SIG-M5 treated with dmso at 0.1 percent for 504 hours (cell line): ENCODE measurements at regions not wholly inside any gene's neighbourhood (a gene's known extent, or its start where the extent isn't known, plus 50 kb on each side); places are given as distances from the start of the nearest gene placed in this dataset.

ENCODE experiments used
- DNase-seq: peaks from one replicate; lab custom pipeline; 2025; ENCODE audit not compliant: unreplicated experiment; lab: John Stamatoyannopoulos, UW

DNA sequence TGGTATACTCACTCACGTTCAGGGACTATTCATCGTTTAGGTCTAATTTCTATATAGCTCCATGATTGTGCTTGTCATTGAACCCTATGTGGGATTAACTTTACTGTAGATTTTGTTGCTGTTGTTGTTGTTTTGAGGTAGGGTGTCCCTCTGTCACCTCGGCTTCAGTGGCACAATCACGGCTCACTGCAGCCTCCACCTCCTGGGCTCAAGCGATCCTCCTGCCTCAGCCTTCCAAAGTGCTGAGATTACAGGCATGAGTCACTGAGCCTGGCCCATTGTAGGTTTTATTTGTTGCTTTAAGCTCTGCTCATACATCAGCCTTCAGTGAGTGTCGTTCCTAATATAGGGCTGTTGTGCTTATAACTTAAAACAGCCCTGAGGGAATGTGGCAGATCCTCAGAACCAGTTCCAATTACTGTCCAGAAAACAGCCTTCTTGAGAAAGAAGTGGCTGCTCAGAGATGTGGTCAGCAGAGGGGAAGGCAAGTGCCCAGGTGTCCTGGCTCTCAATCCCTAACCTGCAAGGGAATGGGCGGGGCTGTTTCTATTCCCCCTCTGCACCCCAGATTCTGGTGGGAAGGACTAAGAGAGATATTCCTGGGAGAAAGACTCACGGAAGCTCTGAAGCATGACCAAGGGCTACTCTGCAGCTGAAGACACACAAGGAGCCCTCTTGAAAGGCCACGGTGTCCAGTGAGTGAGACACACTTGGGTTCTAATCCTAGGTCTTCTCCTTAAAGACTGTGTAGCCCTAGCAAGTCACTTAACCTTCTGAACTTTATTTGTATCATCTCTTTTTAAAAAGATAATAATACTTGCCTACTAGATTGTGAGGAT lies 79.6 kb upstream of the LCLAT1 start:
- DNase-seq, result no peak

DNA sequence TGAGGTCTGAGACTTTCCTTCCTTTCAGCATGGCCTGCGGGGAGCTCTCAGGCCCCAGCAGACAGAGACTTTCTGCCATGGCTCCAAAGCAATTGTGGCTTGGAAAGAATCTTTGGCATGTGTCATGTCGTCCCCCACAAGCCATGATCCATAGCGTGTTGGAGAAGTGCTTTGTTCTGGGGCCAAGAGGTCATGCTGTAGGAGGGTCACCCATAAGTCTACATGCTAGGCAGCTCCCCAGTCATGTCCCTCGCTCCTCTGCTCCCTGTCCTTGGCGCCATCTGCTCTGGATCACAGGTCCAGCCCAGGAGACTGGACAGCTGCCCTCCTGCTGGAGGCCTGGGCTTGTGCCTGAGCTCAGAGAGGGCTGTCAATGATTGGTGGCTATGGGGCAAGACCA lies 78.8 kb upstream of the LCLAT1 start:
- no peak for DNase-seq

DNA sequence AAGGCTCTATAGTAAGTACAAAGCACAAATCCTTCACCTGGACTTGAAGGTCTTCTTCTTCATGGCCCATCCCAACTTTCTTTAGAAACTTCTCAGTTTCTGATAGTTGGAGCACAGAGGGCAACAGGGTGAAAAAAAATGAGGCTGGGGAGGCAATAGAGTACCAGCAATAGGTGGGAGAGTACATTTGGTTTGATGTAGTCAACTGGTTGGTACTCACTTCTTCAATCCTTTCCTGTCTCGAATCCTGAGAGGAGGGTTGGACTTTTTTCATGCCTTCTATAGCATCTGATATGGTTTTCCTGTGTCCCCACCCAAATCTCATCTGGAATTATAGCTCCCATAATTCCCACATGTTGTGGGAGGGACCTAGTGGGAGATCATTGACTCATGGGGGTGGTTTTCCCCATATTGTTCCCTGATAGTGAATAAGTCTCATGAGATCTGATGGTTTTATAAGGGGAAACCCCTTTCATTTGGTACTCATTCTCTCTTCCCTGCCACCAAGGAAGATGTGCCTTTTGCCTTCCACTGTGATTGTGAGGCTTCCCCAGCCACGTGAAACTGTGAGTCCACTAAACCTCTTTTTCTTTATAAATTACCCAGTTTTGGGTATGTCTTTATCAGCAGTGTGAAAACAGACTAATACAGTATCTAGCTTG lies 75.9 kb upstream of the LCLAT1 start:
- no peak for DNase-seq

DNA sequence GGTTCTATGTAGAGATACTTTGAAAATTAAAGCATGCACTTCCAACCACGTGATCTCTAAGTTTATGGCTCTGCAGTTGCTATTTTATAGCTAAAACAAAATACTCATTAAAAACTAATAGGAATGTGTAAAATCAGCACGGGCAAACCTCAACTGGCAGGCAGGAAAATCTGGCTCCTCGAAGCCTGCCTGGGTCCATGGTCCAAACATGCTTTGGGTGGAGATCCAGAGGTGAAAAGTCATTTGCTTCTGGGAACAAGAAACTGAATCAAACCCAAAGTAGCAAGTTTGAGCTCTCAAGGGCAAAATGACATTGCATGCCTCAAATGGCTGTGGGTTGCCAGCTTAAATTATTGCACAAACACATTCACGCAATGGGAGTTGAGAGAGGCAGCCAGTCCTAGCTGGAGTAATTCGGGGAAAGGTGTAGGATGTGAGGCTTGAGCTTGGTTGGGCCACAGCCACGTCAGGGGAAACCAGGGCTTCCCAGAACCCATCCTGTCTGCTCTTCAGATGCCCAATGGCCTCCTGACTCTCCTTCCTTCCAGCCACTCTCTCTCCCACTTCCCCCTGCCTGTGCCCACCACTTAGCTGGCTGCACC lies 75.2 kb upstream of the LCLAT1 start:
- no peak for DNase-seq

DNA sequence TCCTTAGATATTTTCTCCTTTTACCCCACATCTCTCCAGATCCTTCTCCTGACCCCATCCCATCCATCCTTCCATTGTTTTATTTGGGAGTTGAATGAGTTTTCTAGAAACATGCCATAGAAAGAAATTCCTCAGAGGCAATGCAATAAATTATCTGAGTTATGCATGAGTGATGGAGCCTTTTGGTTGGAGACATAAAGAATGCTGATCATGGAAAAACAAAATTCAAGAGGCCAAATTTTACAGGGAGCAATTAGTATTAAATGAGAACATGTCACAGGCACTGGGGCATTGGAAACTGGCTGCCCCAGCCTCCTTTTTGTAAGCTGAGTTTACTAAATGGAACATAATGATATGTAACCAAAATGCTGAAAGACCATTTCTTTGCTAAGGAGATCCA lies 74.2 kb upstream of the LCLAT1 start:
- no peak for DNase-seq

DNA sequence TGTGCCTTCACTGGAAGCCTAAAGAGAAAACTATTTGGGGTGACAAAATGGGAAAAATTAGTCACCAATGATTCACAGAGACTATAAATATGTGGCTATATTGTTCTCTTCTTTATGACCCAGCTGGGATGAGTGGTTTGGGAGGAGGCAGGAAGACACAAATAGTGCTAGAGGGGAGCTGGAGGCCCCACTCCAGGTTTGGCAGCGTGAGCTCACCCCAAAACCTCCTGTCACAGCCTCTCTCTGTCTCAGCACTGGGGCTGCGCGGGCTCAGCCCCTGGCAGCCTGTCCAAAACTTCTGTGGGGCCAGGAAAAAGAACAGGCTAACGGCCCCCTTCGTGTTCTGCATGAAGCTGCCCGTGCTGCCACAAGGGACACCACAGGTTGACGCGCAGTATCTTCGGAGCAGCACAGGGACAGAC lies 73.2 kb upstream of the LCLAT1 start:
- DNase-seq, result no peak

DNA sequence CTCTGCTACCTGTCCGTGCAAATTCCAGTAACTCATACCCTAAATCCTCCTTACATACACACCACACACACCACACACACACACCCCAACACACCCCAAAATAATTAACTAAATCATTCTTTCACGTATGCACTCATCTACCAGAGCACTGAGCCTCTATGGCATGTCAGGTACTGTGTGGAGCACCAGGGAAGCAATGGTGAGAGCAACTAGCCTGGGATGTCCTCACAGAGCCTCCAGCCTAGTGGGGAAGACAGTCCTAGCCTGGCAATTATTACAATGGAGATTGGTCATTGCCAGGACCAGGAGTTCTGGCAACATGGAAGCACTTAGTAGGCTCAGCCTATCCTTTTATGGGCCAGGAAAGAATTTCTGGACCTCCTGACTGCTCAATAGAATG lies 72.7 kb upstream of the LCLAT1 start:
- DNase-seq, result no peak

DNA sequence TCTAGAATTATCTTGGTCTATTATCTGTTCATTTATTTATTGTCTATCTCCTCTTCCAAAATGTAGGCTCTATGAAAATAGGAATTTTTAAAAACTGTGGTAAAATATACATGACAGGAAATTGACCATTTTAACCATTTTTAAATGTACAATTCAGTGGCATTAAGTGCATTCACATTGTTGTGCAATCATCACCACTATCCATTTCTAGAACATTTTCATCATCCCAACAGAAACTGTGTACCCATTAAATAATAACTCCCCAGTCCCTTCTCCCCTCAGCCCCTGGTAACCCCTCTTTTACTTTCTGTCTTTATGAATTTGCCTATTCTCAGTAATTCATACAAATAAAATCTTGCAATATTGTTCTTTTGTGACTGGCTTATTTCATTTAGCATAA lies 71.1 kb upstream of the LCLAT1 start:
- DNase-seq, result no peak

DNA sequence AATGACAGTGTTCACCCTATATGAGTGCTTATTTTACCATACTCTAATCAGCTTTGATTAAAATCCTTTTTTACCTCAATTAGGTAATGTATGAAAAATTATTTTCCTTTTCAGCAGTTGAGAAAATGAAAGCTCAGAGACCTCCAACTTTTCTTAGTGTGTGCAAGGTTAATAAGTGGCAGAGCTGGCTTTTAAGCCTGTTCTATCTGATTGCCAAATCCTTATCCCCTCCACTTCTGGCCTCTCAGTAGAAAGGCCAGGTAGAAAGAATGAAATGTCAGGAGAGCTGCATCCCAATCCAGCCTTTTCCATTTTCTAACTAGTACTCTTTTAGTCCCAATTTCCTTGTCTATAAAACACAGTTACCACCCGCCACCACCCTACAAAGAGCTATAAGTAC lies 67.6 kb upstream of the LCLAT1 start:
- no peak for DNase-seq

DNA sequence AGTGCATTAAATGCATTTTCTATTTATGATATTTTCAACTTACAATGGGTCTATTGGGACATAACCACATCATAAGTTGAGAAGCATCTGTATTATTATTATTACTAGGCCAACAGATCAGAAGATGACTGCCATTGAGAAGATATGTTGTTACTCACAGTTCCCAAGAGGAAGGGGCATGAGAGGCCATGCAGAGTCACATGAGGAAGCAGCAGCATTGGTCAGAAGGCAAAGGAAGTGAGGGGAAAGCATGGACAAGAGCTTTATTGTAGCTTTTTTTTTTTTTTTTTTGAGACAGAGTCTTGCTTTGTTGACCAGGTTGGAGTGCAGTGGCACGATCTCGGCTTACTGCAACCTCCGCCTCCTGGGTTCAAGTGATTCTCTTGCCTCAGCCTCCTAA lies 66.2 kb upstream of the LCLAT1 start:
- DNase-seq, result no peak

DNA sequence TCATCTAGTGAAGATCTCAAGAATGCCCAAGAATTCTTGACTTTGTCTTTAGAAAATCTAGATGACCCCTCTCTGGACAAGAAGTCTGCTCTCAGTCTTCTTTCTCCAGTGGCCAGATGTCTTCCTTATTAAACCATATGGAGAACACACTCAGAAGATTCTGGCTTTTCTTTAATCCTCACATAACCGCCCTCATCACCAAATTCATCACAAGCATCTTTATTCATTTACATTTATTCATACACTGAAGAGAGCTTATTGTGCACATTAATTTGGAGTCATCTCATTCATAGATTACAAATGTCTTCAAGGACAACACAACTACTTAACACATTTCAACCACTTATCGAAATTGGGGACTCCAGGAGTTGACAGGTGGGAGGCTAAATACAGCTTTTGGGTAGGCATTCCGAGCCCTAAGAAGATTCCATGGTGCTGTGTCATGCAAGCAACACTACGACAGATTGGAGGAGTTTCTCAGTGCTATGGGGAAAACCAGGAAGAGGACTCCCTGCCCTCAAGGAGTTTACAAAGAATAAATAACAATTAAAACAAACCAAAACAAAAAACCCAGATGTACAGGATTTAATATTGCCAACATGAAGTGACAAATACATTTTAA lies 64.8 kb upstream of the LCLAT1 start:
- DNase-seq, result no peak

DNA sequence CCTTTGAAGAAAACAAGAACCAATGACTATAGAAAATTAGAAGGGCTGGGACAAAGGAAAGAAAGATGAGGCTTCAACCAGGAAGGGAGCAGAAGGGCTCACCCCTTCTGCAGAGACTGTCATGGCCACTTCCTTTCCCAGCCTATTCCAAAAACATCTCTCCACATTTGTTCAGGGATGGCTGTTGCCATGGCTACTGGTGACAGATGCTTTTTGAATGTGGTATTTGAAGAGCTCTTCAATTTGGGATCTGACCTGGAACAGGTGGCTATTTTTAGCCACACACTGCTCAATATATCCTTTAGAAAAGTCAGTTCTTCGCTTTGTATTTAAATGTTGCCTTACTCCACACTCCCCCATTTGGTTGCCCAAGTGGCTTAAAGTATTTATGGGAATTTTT lies 64.1 kb upstream of the LCLAT1 start:
- no peak for DNase-seq

DNA sequence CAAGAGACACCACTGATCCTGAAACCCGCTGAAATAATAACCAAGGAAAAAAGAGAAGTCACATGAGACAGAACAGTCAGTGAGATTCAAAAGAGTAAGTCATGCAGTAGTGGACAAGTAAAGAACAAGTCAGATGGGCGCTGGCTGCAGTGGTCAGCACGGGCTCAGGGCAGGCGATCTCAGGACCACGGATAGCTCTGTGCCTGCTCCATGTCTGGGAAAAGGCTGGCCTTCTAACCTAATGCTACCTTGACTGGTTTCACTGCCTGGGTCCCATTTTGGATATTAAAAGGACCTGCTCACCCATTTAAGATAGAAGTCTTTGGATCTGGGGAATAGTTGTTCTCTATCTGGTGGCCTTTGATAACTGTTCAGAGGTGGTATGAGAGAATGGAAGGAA lies 61.7 kb upstream of the LCLAT1 start:
- DNase-seq, result no peak

DNA sequence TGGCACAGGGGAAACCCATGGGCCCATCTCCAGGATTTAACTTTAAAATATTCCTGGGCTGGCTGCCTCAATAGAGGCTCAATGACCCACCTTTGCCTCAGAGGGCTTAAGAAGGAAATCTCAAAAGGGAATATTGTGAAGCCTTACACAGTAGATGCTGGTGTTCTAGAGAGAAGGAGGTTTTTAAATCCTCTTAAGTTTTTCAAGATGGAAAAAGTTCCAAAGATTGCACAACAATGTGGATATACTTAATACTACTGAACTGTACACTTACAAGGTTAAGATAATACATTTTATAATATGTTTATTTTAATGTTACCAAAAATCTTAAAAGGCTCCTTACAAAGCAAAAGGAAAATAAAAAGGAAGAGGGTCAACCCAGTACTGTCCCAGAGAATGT lies 54.9 kb upstream of the LCLAT1 start:
- DNase-seq, result no peak

DNA sequence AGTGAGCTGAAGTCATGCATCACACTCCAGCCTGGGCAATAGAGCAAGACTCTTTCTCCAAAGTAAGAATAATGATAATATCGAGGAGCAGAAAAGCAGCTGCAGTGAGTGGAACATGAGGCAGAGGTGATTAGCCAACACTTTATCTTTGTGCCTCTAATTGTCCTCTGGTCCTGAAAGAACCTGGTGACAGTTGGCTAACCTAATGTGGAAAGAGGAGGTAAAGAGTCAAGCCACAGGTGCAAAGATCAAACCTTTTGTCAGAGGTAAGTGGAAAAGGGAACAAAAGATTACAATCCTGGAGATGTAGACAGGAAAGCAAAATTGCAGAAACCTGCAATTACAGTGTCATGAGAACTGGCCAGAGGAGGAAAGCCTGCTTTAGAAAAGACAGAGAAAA lies 53.5 kb upstream of the LCLAT1 start:
- no peak for DNase-seq

DNA sequence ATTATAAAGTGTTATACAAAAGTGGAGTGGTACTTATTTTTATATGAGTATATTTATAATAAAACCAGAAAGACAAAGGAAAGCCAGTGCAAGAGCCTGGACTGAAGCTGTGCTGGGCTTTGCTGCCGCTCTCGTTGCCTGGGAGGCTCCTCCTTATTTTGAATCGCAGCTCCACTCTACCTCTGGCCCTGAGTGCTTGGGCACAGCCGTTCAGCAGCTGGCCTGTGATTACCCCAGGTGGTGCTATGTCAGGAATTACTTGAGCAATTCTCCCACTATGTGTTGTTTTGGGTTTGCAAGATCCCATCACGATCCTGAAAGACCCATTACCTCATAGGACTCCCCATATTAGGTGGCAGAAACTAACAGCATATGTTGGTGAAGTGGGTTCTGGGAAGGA lies 53.0 kb upstream of the LCLAT1 start:
- no peak for DNase-seq

DNA sequence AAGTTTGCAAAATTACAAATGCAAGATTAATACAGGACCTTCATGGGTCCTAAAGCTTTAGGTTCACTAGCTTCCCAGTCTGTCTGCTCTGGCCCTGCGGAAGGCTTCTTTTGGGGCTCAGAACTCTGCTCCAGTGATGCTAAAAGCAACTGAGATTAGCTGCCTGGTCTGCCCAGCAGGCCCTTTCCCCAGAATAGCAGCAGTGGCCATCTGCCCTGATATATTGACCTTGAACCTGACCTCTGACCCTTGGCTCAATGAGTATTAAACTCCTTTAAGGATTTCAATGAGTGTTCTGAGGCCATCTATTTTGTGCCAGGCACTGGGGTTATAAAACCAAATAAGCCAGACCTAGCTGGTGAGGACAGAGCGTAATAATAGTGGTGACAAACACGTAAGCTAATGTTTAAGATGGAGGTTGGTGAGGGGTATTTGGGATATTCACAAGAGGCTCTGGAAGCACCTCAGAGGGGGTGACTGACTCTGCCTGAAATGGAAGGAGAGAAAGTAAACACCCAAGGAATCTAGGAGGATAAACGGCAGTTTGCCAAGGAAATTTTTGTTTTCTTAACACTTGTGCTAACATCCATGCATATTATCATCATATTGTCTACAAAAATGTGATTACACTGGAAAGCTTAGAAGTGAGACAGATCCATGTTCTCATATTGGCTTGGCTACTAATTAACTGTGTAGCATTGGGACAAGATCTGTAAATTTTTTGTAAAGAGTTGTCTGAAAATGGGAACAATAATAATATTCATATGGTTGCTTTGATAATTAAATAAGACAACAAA lies 50.4 kb upstream of the LCLAT1 start:
- no peak for DNase-seq
